Kidney epithelial cell (primary cell): ENCODE measurements at regions not wholly inside any gene's neighbourhood (a gene's known extent, or its start where the extent isn't known, plus 50 kb on each side); places are given as distances from the start of the nearest gene placed in this dataset.
A peak's percentile ranks its signal among the peaks of the same experiment; 100 is the strongest.

ENCODE experiments used
- DNase-seq: peaks from one replicate; pipeline ENCODE4 v3.0.0-alpha.2; 2010; ENCODE audit warnings: low read depth
- H3K27me3 ChIP-seq: 2 replicates; pipeline ENCODE4 v1.6.0; 2011; ENCODE audit warnings: low read length; ENCODE audit not compliant: control insufficient read depth, insufficient read depth
- H3K36me3 ChIP-seq: 2 replicates; pipeline ENCODE4 v1.5.1; 2011; ENCODE audit warnings: low read length; ENCODE audit not compliant: control insufficient read depth, insufficient read depth
- H3K4me3 ChIP-seq: 2 replicates; pipeline ENCODE4 v1.5.1; 2011; ENCODE audit warnings: low read depth, mild to moderate bottlenecking, control low read depth, low read length
- TF ChIP-seq, protein P1 (sequence below): IDR thresholded peaks from 2 replicates; pipeline ENCODE4 v1.5.1; 2011; ENCODE audit warnings: mild to moderate bottlenecking, moderate library complexity, low read length, control low read depth, inconsistent platforms; ENCODE audit not compliant: insufficient read depth, poor library complexity, severe bottlenecking

DNA sequence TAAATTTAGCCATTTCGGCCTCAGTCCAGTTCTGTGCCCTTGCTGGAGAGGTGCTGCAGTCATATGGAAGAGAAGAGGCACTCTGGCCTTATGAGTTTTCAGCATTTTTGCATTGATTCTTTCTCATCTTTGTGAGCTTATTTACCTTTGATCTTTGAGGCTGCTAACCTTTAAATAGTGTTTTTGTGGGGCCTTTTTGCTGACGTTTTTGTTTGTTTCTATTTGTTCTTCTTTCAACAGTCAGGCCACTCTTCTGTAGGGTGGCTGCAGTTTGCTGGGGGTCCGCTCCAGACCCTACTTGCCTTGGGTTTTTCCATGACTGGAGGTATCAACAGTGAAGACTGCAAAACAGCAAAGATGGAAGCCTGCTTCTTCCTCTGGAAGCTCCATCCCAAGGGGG is 1951.7 kb upstream of the LRRTM1 start:
- TF ChIP-seq, protein P1, sequence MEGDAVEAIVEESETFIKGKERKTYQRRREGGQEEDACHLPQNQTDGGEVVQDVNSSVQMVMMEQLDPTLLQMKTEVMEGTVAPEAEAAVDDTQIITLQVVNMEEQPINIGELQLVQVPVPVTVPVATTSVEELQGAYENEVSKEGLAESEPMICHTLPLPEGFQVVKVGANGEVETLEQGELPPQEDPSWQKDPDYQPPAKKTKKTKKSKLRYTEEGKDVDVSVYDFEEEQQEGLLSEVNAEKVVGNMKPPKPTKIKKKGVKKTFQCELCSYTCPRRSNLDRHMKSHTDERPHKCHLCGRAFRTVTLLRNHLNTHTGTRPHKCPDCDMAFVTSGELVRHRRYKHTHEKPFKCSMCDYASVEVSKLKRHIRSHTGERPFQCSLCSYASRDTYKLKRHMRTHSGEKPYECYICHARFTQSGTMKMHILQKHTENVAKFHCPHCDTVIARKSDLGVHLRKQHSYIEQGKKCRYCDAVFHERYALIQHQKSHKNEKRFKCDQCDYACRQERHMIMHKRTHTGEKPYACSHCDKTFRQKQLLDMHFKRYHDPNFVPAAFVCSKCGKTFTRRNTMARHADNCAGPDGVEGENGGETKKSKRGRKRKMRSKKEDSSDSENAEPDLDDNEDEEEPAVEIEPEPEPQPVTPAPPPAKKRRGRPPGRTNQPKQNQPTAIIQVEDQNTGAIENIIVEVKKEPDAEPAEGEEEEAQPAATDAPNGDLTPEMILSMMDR = no peak
- Histone ChIP-seq H3K27me3 (no peaks in the 10 kb centered on the region), H3K36me3 (no peaks in the 10 kb centered on the region), H3K4me3 (no peak overlapping the region)
- no peak for DNase-seq

GRCh38 chr2:82254728-82255127 is 1950.2 kb upstream of the LRRTM1 start:
- Histone ChIP-seq H3K27me3 (no peaks in the 10 kb centered on the region), H3K36me3 (no peaks in the 10 kb centered on the region), H3K4me3 (no peak overlapping the region)
- TF ChIP-seq, protein P1 = no peak
- no peak for DNase-seq

GRCh38 chr2:82246220-82246775 is 1941.7 kb upstream of the LRRTM1 start:
- Histone ChIP-seq H3K27me3 (no peaks in the 10 kb centered on the region), H3K36me3 (no peaks in the 10 kb centered on the region), H3K4me3 (no peak overlapping the region)
- DNase-seq = no peak
- TF ChIP-seq, protein P1 = no peak

DNA sequence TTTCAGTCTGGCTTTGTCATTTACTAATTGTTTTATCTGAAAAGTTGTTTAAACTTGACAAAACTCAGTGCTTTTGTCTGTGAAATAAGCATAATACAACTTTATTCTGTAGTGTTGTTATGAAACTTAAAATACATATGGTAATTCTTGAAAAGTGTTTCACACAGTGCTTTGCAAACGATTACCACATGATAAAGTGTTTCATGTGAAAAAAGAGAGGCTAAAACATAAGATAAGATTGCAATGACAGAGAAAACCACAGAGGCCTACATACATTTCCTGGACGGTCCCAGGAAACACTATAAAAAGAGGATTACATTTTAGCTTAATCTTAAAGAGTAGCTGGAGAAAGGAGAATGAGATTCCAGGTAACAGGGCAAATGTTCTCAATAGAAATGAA is 1934.6 kb upstream of the LRRTM1 start:
- H3K4me3 ChIP-seq = no peak overlapping the region
- H3K36me3 ChIP-seq = no peaks in the 10 kb centered on the region
- no peak for DNase-seq
- TF ChIP-seq, protein P1 = no peak
- H3K27me3 ChIP-seq = no peaks in the 10 kb centered on the region

DNA sequence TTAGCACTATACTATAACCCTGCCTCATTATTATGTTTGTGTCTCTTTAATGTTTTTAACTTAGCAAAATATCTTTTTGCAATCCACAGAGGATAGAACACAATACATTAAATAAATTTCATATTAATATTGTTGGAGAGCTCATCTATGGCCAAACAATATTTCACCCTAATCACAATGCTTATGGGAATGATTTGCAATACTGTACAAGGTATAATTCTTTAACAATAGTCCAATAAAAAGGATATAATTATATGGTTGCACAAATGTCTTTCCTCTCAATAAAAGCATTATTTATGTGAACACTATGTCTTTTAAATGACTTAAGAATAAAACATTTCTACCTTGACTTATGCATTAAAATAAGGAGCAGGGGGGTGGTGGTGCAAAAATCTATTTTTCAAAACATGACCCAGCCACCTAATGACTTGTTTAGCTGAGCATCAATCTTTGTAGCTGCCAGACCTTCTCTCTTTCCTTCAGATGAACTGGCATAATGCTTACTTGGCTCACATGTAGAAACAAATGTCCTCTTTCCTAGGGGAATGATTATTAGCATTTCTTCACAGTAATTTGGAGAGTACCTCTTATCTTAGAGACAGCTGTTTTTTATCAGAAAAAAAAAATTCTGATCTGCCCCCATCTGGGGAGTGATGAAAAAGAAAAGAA is 1933.6 kb upstream of the LRRTM1 start:
- DNase-seq = no peak
- Histone ChIP-seq H3K36me3 (no peaks in the 10 kb centered on the region), H3K27me3 (no peaks in the 10 kb centered on the region), H3K4me3 (no peak overlapping the region)
- TF ChIP-seq, protein P1 = no peak

DNA sequence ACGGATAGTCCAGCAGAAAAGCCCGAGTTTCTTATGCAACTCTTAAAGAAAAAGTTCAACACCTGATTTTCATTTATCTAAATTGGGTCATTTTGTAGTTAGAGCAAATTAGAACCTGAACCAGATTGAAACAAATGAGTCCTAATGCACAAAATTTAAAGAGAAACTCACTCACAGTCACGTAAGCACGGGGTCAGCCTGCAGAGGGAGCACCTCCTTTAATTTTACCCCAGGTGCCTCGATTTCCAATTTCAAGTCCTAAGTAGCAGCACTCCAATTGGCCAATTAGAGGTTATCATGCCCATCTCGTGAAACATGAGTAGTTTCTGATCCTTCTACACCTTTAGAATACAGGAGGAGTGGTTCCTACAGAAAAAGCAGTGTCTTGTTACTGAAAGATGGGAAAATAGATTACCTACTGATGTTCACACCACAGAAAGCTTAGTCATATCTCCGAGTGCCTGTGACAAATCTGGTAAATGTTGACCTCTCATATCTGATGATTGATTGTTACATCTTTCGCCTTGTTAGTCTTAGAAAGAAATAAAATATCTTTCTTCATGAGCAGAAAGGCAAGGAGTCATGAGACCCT is 1929.8 kb upstream of the LRRTM1 start:
- no peaks in the 10 kb centered on the region for H3K27me3 ChIP-seq
- no peak for DNase-seq
- H3K36me3 ChIP-seq = no peaks in the 10 kb centered on the region
- TF ChIP-seq, protein P1 = peak; percentile 7
- no peak overlapping the region for H3K4me3 ChIP-seq
